ENCODE measurements at regions not wholly inside any gene's neighbourhood (a gene's known extent, or its start where the extent isn't known, plus 50 kb on each side); places are given as distances from the start of the nearest gene placed in this dataset.

- peaks cover 0 to 3% (median 0%) of the 10 kb centered on the region in 4 donors for H3K27me3 ChIP-seq (ENCODE audit: control insufficient read depth in 4 of 4, insufficient read depth in 4 of 4, low read length in 3 of 4)
- no peaks in the 10 kb centered on the region for H3K9me3 ChIP-seq (ENCODE audit: control insufficient read depth in 4 of 4, low read length in 3 of 4)
- H3K4me1 ChIP-seq (ENCODE audit: control insufficient read depth in 4 of 4, insufficient read depth in 4 of 4, low read length in 3 of 4): no peaks in the 10 kb centered on the region
- H3K27ac ChIP-seq (ENCODE audit: low read depth in 1 of 2, low read length in 2 of 2): no peak overlapping the region
- WGBS: 56% methylated on average over 1 of the region's 1 CpG
- TF ChIP-seq SP1 (IDR thresholded peaks at IDR 0.05) (no peak), RAD21 (IDR thresholded peaks at IDR 0.05) (no peak), FOXA2 (IDR thresholded peaks at IDR 0.05) (no peak), NR2F2 (IDR thresholded peaks at IDR 0.05) (no peak), FOXA1 (IDR thresholded peaks at IDR 0.05) (no peak), RXRA (IDR thresholded peaks at IDR 0.05) (no peak), ATF3 (IDR thresholded peaks at IDR 0.05) (no peak), CTCF (IDR thresholded peaks at IDR 0.05; ENCODE audit: low read depth, low read length, missing input control) (no peak)
- no peaks in the 10 kb centered on the region for H3K36me3 ChIP-seq (ENCODE audit: control insufficient read depth in 4 of 4, insufficient read depth in 3 of 4, low read depth in 1 of 4, low read length in 3 of 4)
- no peak for DNase-seq (ENCODE audit: low spot score)
- H3K4me3 ChIP-seq (ENCODE audit: low read depth in 1 of 3, low read length in 3 of 3): no peak overlapping the region
- H3K9ac ChIP-seq (ENCODE audit: low read depth in 1 of 2, low read length in 2 of 2): no peak overlapping the region
Observed at GRCh38 chr6:93790981-93791380, 371.6 kb upstream of the EPHA7 start.

GRCh38 chr6:93789532-93789931 lies 370.2 kb upstream of the EPHA7 start:
- Histone ChIP-seq H3K9ac (ENCODE audit: low read depth in 1 of 2, low read length in 2 of 2) (no peak overlapping the region), H3K4me3 (ENCODE audit: low read depth in 1 of 3, low read length in 3 of 3) (no peak overlapping the region), H3K27ac (ENCODE audit: low read depth in 1 of 2, low read length in 2 of 2) (no peak overlapping the region), H3K27me3 (ENCODE audit: control insufficient read depth in 4 of 4, insufficient read depth in 4 of 4, low read length in 3 of 4) (peaks cover 0 to 3% (median 0%) of the 10 kb centered on the region in 4 donors), H3K9me3 (ENCODE audit: control insufficient read depth in 4 of 4, low read length in 3 of 4) (no peaks in the 10 kb centered on the region), H3K4me1 (ENCODE audit: control insufficient read depth in 4 of 4, insufficient read depth in 4 of 4, low read length in 3 of 4) (no peaks in the 10 kb centered on the region), H3K36me3 (ENCODE audit: control insufficient read depth in 4 of 4, insufficient read depth in 3 of 4, low read depth in 1 of 4, low read length in 3 of 4) (no peaks in the 10 kb centered on the region)
- WGBS: 75% methylated on average over 2 of the region's 2 CpGs
- TF ChIP-seq RXRA (IDR thresholded peaks at IDR 0.05): no peak
- no peak for TF ChIP-seq EGR1 (IDR thresholded peaks at IDR 0.05; ENCODE audit: low read depth in 2 of 2)
- no peak for TF ChIP-seq SP1 (IDR thresholded peaks at IDR 0.05)
- TF ChIP-seq HNF4G (IDR thresholded peaks at IDR 0.05): no peak
- no peak for DNase-seq (ENCODE audit: low spot score)

GRCh38 chr6:93787841-93788240 lies 368.5 kb upstream of the EPHA7 start:
- no peaks in the 10 kb centered on the region for H3K9me3 ChIP-seq (ENCODE audit: control insufficient read depth in 4 of 4, low read length in 3 of 4)
- 62% methylated on average over 3 of the region's 3 CpGs for WGBS

GRCh38 chr6:93786474-93787330 lies 367.3 kb upstream of the EPHA7 start:
- 40% methylated on average over 6 of the region's 6 CpGs for WGBS
- H3K27ac ChIP-seq (ENCODE audit: low read depth in 1 of 2, low read length in 2 of 2): no peak overlapping the region
- peaks cover 0 to 3% (median 0%) of the 10 kb centered on the region in 4 donors for H3K27me3 ChIP-seq (ENCODE audit: control insufficient read depth in 4 of 4, insufficient read depth in 4 of 4, low read length in 3 of 4)
- H3K9me3 ChIP-seq (ENCODE audit: control insufficient read depth in 4 of 4, low read length in 3 of 4): no peaks in the 10 kb centered on the region
- no peaks in the 10 kb centered on the region for H3K36me3 ChIP-seq (ENCODE audit: control insufficient read depth in 4 of 4, insufficient read depth in 3 of 4, low read depth in 1 of 4, low read length in 3 of 4)
- DNase-seq (ENCODE audit: low spot score): no peak
- H3K9ac ChIP-seq (ENCODE audit: low read depth in 1 of 2, low read length in 2 of 2): no peak overlapping the region
- no peaks in the 10 kb centered on the region for H3K4me1 ChIP-seq (ENCODE audit: control insufficient read depth in 4 of 4, insufficient read depth in 4 of 4, low read length in 3 of 4)
- H3K4me3 ChIP-seq (ENCODE audit: low read depth in 1 of 3, low read length in 3 of 3): no peak overlapping the region
- TF ChIP-seq SP1 (IDR thresholded peaks at IDR 0.05) (no peak), HNF4G (IDR thresholded peaks at IDR 0.05) (no peak), HNF4A (conservative IDR thresholded peaks at IDR 0.05) (no peak), MAX (IDR thresholded peaks at IDR 0.05) (no peak), FOXA1 (IDR thresholded peaks at IDR 0.05) (no peak), YY1 (IDR thresholded peaks at IDR 0.05) (no peak), EGR1 (IDR thresholded peaks at IDR 0.05; ENCODE audit: low read depth in 2 of 2) (no peak), NR2F2 (IDR thresholded peaks at IDR 0.05) (no peak), TAF1 (conservative IDR thresholded peaks at IDR 0.05) (no peak), RAD21 (IDR thresholded peaks at IDR 0.05) (no peak), FOXA2 (IDR thresholded peaks at IDR 0.05) (no peak), RXRA (IDR thresholded peaks at IDR 0.05) (no peak), JUND (IDR thresholded peaks at IDR 0.05) (no peak), GABPA (IDR thresholded peaks at IDR 0.05 in 1 of 2, conservative IDR thresholded peaks at IDR 0.05 in 1 of 2) (no peak), ATF3 (IDR thresholded peaks at IDR 0.05) (no peak), CTCF (IDR thresholded peaks at IDR 0.05; ENCODE audit: low read depth, low read length, missing input control) (no peak)

More at GRCh38 chr6:93787841-93788240, 368.5 kb upstream of the EPHA7 start:
- Histone ChIP-seq H3K4me1 (ENCODE audit: control insufficient read depth in 4 of 4, insufficient read depth in 4 of 4, low read length in 3 of 4) (no peaks in the 10 kb centered on the region), H3K4me3 (ENCODE audit: low read depth in 1 of 3, low read length in 3 of 3) (no peak overlapping the region), H3K36me3 (ENCODE audit: control insufficient read depth in 4 of 4, insufficient read depth in 3 of 4, low read depth in 1 of 4, low read length in 3 of 4) (no peaks in the 10 kb centered on the region), H3K27me3 (ENCODE audit: control insufficient read depth in 4 of 4, insufficient read depth in 4 of 4, low read length in 3 of 4) (peaks cover 0 to 3% (median 0%) of the 10 kb centered on the region in 4 donors), H3K27ac (ENCODE audit: low read depth in 1 of 2, low read length in 2 of 2) (no peak overlapping the region), H3K9ac (ENCODE audit: low read depth in 1 of 2, low read length in 2 of 2) (no peak overlapping the region)
- no peak for TF ChIP-seq GABPA (IDR thresholded peaks at IDR 0.05 in 1 of 2, conservative IDR thresholded peaks at IDR 0.05 in 1 of 2)
- no peak for TF ChIP-seq HNF4A (conservative IDR thresholded peaks at IDR 0.05)
- no peak for DNase-seq (ENCODE audit: low spot score)
